ENCODE measurements at regions not wholly inside any gene's neighbourhood (a gene's known extent, or its start where the extent isn't known, plus 50 kb on each side); places are given as distances from the start of the nearest gene placed in this dataset.

- FAIRE-seq (no peak), DNase-seq (ENCODE audit: extremely low read depth in 1 of 4, low spot score in 3 of 4) (no peak), ATAC-seq (no peak)
- Histone ChIP-seq H3K27ac (ENCODE audit: extremely low read depth, low read depth, low read length) (no peak overlapping the region), H3K4me3 (no peak overlapping the region), H3K4me2 (ENCODE audit: insufficient read depth, low read length) (no peak overlapping the region), H3K9ac (ENCODE audit: insufficient read depth in 1 of 2, low read depth in 2 of 2, low read length in 2 of 2) (no peak overlapping the region; a peak in 1 of 4 replicates), H3K9me3 (replicated peaks; ENCODE audit: control insufficient read depth, insufficient read depth, low read depth, low read length) (no peaks in the 10 kb centered on the region), H3K79me2 (ENCODE audit: control insufficient read depth, insufficient read depth, low read length) (no peaks in the 10 kb centered on the region), H4K20me1 (replicated peaks; ENCODE audit: control insufficient read depth, insufficient read depth, low read length) (peaks cover 3% of the 10 kb centered on the region), H2AFZ (ENCODE audit: low read depth, low read length) (no peak overlapping the region), H3K27me3 (ENCODE audit: control insufficient read depth in 2 of 2, insufficient read depth in 2 of 2, low read length in 2 of 2) (peaks cover 24 to 74% of the 10 kb centered on the region in 2 experiments; a peak in 3 of 5 replicates), H3K36me3 (ENCODE audit: control insufficient read depth, insufficient read depth, low read length) (no peaks in the 10 kb centered on the region), H3K9me1 (ENCODE audit: control insufficient read depth, insufficient read depth, low read length) (no peaks in the 10 kb centered on the region), H3K4me1 (replicated peaks in 1 of 2; ENCODE audit: control insufficient read depth in 2 of 2, insufficient read depth in 2 of 2, low read length in 2 of 2) (peaks cover 0 to 5% of the 10 kb centered on the region in 2 experiments; a peak in 2 of 5 replicates)
- intact Hi-C loops (cut with micrococcal nuclease) (no loop called here), in situ Hi-C loops (cut with MboI) (no loop called here)
- TF ChIP-seq ZNF311 (CRISPR knock-in tag; IDR thresholded peaks at IDR 0.05) (no peak), ETS2 (tag; IDR thresholded peaks at IDR 0.05; ENCODE audit: borderline replicate concordance, poor library complexity, severe bottlenecking) (no peak), TARDBP (IDR thresholded peaks at IDR 0.05) (no peak), YY1 (IDR thresholded peaks at IDR 0.05; ENCODE audit: borderline replicate concordance in 1 of 3, control insufficient read depth in 1 of 3, extremely low read depth in 1 of 3, insufficient read depth in 3 of 3, insufficient read length in 1 of 3, insufficient replicate concordance in 2 of 3, low read depth in 1 of 3, low read length in 2 of 3) (no peak), HDAC2 (IDR thresholded peaks at IDR 0.05) (no peak), SUPT5H (IDR thresholded peaks at IDR 0.05) (no peak), ZNF146 (CRISPR knock-in tag; IDR thresholded peaks at IDR 0.05; ENCODE audit: unreplicated experiment) (no peak), THRB (CRISPR knock-in tag; conservative IDR thresholded peaks at IDR 0.05) (no peak), MCM3 (IDR thresholded peaks at IDR 0.05) (no peak), MTA2 (IDR thresholded peaks at IDR 0.05; ENCODE audit: low read depth) (no peak)
- ChIA-PET POLR2A (no interaction called here), CTCF (ENCODE audit: low intra/inter-chr PET ratio) (no interaction called here)
- no TSS peak for BruUV-seq (replicated peaks)
- WGBS (ENCODE audit: insufficient coverage, low coverage, missing lambda C conversion rate): 0% methylated on average over 9 of the region's 9 CpGs
Measured at GRCh38 chr2:120524174-120524573, 178.2 kb downstream of the INHBB start.
